ENCODE measurements at regions not wholly inside any gene's neighbourhood (a gene's known extent, or its start where the extent isn't known, plus 50 kb on each side); places are given as distances from the start of the nearest gene placed in this dataset.

- TF ChIP-seq CTCF (IDR thresholded peaks at IDR 0.05; ENCODE audit: low read depth, low read length), result no peak
- no peak for DNase-seq (ENCODE audit: low read depth in 2 of 2)
- H3K4me3 ChIP-seq (replicated peaks in 1 of 2; ENCODE audit: low read depth in 2 of 2, low read length in 2 of 2), result no peak overlapping the region
Observed at GRCh38 chr16:51731160-51731559, 580.1 kb upstream of the SALL1 start.

- no peak for TF ChIP-seq CTCF (IDR thresholded peaks at IDR 0.05; ENCODE audit: low read depth, low read length)
- no peak overlapping the region for H3K4me3 ChIP-seq (replicated peaks in 1 of 2; ENCODE audit: low read depth in 2 of 2, low read length in 2 of 2)
- no peak for DNase-seq (ENCODE audit: low read depth in 2 of 2)
Observed at GRCh38 chr16:51723036-51723724, 572.1 kb upstream of the SALL1 start.

- no peak overlapping the region for H3K4me3 ChIP-seq (replicated peaks in 1 of 2; ENCODE audit: low read depth in 2 of 2, low read length in 2 of 2)
- TF ChIP-seq CTCF (IDR thresholded peaks at IDR 0.05; ENCODE audit: low read depth, low read length), result no peak
- no peak for DNase-seq (ENCODE audit: low read depth in 2 of 2)
Observed at GRCh38 chr16:51722467-51722866, 571.4 kb upstream of the SALL1 start.

GRCh38 chr16:51719376-51719775 lies 568.3 kb upstream of the SALL1 start:
- no peak overlapping the region for H3K4me3 ChIP-seq (replicated peaks in 1 of 2; ENCODE audit: low read depth in 2 of 2, low read length in 2 of 2)
- no peak for DNase-seq (ENCODE audit: low read depth in 2 of 2)
- no peak for TF ChIP-seq CTCF (IDR thresholded peaks at IDR 0.05; ENCODE audit: low read depth, low read length)

GRCh38 chr16:51716195-51716594 lies 565.1 kb upstream of the SALL1 start:
- no peak for TF ChIP-seq CTCF (IDR thresholded peaks at IDR 0.05; ENCODE audit: low read depth, low read length)

GRCh38 chr16:51713502-51713901 lies 562.4 kb upstream of the SALL1 start:
- no peak for DNase-seq (ENCODE audit: low read depth in 2 of 2)
- H3K4me3 ChIP-seq (replicated peaks in 1 of 2; ENCODE audit: low read depth in 2 of 2, low read length in 2 of 2), result no peak overlapping the region
- TF ChIP-seq CTCF (IDR thresholded peaks at IDR 0.05; ENCODE audit: low read depth, low read length), result no peak

More at GRCh38 chr16:51716195-51716594, 565.1 kb upstream of the SALL1 start:
- no peak overlapping the region for H3K4me3 ChIP-seq (replicated peaks in 1 of 2; ENCODE audit: low read depth in 2 of 2, low read length in 2 of 2)
- DNase-seq (ENCODE audit: low read depth in 2 of 2), result no peak

All from cardiac fibroblast (primary cell).